HG03025 (cell line): ENCODE measurements at regions not wholly inside any gene's neighbourhood (a gene's known extent, or its start where the extent isn't known, plus 50 kb on each side); places are given as distances from the start of the nearest gene placed in this dataset.

ENCODE experiments used
- ATAC-seq: cut with Tn5 transposase; IDR thresholded peaks from one replicate; pipeline ENCODE4 v1.9.1; 2021; ENCODE audit warnings: mild to moderate bottlenecking, moderate library complexity; ENCODE audit not compliant: unreplicated experiment, low FRiP score

DNA sequence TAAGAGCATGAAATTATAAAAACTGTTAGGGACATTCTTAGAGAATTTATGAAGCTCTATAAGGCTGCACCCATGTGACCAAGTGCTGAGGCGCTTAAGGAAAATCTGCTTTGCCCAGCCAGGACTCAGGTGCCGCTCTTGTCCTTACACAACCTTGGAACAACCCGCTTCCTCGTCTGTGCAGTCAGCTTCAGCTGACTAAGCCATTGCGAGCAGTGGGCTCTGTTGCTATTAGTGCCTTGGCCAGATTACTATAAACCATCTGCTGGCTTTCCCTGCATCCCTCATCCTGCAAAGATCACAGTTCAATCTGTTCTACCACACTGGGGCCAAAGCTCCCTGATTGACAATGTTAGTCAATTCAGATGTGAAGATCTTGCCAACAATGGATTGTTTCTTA lies 89.1 kb upstream of the E2F3 start:
- ATAC-seq = no peak

- no peak for ATAC-seq
Measured at GRCh38 chr6:20313051-20313450, 88.6 kb upstream of the E2F3 start.

DNA sequence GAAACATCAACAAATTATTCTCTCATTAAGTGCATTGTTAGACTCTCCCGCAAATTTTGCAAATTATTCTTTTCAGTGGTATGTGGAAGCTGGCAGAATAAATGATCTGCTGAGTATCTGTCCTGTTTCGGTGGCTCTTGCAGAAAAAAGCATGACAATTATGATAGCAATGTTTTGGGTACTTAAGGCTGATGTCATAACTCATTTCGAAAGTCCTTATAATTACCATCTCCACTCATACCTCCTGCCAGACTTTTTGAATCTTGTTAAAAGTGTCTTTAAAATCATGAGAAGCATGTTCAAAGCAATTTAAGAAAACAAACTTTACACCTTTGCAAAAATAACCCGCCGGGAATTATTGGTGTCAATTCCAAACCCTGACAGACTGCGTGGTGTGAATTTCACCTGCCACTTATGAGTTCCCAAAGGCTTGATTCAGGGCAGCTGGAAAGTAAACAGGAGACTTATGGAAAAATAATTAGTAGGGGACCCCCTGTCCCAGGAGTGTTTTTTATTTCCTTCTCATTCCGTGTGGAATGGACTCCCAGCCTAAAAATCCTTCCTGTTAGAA lies 87.6 kb upstream of the E2F3 start:
- no peak for ATAC-seq

- no peak for ATAC-seq
Measured at GRCh38 chr6:20314866-20315845, 86.5 kb upstream of the E2F3 start.

GRCh38 chr6:20317430-20317829 lies 84.2 kb upstream of the E2F3 start:
- no peak for ATAC-seq

DNA sequence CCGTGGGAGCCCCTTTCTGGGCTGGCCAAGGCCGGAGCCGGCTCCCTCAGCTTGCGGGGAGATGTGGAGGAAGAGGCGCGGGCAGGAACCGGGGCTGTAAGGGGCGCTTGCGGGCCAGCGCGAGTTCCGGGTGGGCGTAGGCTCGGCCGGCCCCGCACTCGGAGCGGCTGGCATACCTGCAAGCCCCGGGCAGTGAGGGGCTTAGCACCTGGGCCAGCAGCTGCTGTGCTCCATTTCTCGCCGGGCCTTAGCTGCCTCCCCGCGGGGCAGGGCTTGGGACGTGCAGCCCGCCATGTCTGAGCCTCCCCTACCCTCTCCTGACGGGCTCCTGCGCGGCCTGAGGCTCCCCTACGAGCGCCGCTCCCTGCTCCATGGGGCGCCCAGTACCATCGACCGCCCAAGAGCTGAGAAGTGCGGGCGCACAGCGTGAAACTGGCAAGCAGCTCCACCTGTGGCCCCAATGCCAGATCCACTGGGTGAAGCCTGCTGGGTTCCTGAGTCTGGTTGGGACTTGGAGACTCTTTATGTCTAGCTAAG lies 82.8 kb upstream of the E2F3 start:
- ATAC-seq = no peak

DNA sequence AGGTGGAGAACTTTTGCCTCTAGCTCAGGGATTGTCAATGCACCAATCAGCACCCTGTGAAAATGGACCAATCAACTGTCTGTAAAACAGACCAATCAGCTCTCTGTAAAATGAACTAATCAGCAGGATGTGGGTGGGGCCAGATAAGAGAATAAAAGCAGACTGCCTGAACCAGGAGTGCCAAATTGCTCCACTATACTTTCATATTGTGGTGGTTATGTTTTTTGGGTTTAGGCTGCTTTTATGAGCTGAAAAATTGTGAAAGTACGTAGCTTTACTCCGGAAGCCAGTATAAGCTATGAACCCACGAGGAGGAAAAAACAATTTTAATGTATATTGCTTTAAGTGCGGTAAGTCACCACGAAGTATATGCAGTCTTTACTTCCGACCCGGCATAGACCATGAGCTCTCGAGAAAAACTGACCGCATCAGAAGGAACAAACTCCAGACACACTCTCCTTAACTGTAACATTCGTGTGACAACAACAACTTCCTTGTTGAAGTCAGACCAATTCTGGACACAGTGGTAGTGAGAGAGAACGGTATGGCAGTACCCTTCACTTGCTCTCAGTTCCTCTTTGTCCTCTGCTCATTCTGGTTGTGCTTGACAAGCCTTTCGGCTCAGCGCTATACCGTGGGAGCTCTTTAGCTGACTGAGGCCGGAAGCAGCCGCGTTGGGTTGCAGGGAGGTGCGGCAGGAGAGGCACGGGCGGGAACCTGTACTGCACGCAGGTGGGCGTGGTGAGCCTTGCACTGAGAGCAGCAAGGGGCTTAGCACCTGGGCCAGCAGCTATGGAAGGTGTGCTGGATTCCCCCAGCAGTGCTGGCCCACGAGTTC lies 81.9 kb upstream of the E2F3 start:
- peak; percentile 100 for ATAC-seq

GRCh38 chr6:20325641-20326421 lies 75.8 kb upstream of the E2F3 start:
- ATAC-seq = no peak

GRCh38 chr6:20326422-20326728 lies 75.3 kb upstream of the E2F3 start:
- no peak for ATAC-seq

GRCh38 chr6:20327141-20327540 lies 74.5 kb upstream of the E2F3 start:
- no peak for ATAC-seq

DNA sequence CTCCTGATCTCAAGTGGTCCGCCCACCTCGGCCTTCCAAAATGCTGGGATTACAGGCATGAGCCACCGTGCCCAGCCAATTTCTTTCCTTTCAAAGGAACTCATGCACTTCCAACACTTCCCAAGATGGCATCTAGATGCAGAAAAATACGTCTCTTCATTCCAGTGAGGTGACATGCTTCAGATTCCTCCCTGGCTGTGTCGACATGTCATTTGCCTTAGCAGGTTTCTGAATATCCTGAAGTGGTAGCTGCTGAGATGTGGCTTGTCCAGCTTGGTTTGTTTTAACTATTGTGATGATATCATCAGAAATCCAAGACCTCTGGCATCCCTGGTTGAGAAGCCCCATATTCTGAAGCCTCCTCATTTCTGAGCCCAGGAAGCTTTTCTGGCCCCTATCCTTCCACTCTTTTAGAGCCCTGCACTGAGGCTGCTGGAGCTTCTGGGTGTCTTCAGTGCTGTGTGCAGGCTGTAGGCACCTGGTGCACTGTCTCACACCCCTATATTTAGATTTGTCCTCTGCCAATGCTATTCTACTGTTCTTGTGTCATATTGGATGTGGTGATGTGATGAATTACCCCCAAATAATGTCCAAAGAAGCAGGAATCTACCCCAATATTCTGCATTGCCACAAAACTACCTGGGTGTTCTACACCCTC lies 73.3 kb upstream of the E2F3 start:
- no peak for ATAC-seq

DNA sequence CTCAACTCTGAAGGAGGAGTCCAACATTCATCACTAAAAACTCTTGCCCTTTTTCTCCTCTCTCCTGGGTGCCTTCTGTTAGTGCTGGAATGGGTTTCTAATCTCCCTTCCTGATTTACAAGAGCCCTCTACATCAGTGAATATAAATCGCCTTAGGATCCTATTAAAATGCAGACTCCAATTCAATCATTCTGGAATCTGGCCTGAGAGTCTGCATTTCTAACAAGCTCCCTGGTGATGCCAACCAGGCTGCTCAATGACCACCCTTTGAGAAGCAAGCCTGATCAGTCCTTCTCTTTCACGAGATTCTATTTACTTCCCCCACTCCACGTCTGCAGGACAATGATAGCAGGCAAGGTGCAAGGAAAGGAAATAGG lies 72.8 kb upstream of the E2F3 start:
- no peak for ATAC-seq

DNA sequence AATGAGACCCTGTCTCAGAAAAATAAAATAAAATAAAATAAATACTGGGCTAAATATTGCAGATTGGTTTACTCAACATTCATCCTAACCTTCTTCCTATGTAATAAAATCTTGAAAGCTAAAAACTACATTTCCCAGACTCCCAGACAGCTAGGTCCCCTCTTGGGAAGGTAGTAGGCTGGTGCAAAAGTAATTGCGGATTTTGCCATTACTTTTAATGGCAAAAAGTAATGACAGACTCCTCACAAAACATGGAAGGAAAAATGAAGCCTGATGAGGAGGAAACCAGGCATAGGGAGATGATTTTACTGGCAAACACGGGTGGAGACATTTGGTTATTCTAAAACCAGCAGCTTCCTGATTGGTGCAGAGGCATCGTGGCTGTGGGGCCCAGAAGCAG lies 70.6 kb upstream of the E2F3 start:
- ATAC-seq = no peak

DNA sequence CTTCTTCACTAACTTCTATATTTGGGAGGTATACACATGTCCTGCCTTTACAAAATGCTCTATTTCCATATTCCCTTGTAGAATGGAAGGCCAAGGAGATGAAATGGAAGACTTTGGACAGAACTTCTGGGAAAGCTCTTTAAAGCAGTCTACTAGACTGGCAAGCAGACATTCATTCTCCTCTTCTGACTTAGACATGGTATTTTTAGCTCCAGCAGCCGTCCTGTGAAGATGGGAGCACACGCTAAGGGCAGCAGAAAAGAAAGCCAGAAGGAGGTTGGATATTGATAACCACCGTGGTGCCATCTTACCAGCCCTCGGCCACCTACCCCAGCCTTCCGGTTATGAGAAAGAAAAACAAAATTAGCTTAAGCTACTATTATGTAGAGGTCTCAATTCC lies 70.1 kb upstream of the E2F3 start:
- no peak for ATAC-seq

GRCh38 chr6:20332441-20333006 lies 69.2 kb upstream of the E2F3 start:
- no peak for ATAC-seq

- no peak for ATAC-seq
Measured at GRCh38 chr6:20333721-20334269, 67.9 kb upstream of the E2F3 start.

DNA sequence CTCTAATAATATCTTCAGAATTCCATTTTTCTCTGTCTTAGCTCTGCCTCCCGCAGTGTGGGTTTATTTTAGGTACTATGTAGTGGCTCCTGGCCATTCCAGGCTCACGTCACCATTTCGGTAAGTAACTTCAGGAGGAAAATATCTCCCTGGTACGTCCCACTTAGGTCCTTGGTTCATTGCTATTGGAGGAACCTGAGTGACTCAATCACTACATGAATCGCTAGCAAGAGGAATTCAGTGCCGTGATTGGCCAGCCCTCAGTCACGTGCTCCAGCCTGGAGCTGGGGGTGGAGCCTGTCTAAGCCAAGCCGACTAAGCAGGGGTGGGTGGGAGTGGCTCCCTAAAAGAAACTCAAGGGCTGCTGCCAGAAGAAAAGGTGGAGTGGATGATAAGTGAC lies 67.3 kb upstream of the E2F3 start:
- ATAC-seq = no peak

DNA sequence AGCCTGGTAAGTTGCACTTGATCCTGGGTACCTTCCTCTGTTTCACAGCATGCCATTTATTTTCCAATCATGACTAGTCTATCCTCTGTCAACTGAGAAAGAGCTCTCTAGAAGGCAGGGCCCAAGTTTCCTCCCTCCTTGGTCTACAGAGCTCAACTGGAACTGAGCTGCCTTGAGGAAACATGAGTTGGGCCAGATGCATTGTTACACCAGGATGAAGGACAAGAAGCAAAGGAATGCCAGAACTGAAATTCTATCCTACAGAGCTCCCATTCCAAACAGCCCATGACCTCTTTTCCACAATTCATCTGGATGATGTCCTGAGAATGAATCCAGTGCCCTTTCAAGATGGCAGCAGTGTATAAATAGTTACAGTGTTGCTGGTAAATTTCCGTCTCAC lies 66.7 kb upstream of the E2F3 start:
- ATAC-seq = no peak

GRCh38 chr6:20335872-20336271 lies 65.8 kb upstream of the E2F3 start:
- no peak for ATAC-seq
